ENCODE measurements at regions not wholly inside any gene's neighbourhood (a gene's known extent, or its start where the extent isn't known, plus 50 kb on each side); places are given as distances from the start of the nearest gene placed in this dataset.
"Not testable (repeated sequence)": the region's sequence is repeated elsewhere in the genome, so short reads cannot be mapped to it uniquely, and the experiment has no call there.

DNA sequence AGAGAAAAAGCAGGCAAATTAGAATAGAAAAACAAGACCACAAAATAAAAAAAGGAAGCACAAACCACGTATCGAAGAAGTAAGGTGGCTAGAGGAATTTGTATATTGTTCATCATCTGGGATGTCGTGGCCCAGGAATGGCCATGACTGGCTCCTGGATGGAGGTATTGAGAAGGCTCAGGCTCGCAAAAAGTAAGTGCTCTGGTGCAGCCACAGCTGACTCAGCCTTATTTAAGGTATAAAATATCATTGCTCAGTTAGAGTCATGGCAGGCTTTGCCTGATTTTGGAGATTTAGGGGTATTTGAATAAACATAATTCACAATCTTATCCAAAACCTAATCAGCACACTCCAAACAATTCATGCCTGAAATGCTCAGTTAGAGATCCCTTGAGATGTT, 78.4 kb upstream of the FANCL start:
- no peak for DNase-seq (ENCODE audit: low spot score in 2 of 2)
- no peak overlapping the region for H3K4me3 ChIP-seq
- H3K9me3 ChIP-seq: no peaks in the 10 kb centered on the region
- H3K36me3 ChIP-seq: no peaks in the 10 kb centered on the region
- H3K4me1 ChIP-seq: no peaks in the 10 kb centered on the region
- H3K27ac ChIP-seq: no peak overlapping the region
- H3K27me3 ChIP-seq: no peaks in the 10 kb centered on the region
- TF ChIP-seq, protein P1, sequence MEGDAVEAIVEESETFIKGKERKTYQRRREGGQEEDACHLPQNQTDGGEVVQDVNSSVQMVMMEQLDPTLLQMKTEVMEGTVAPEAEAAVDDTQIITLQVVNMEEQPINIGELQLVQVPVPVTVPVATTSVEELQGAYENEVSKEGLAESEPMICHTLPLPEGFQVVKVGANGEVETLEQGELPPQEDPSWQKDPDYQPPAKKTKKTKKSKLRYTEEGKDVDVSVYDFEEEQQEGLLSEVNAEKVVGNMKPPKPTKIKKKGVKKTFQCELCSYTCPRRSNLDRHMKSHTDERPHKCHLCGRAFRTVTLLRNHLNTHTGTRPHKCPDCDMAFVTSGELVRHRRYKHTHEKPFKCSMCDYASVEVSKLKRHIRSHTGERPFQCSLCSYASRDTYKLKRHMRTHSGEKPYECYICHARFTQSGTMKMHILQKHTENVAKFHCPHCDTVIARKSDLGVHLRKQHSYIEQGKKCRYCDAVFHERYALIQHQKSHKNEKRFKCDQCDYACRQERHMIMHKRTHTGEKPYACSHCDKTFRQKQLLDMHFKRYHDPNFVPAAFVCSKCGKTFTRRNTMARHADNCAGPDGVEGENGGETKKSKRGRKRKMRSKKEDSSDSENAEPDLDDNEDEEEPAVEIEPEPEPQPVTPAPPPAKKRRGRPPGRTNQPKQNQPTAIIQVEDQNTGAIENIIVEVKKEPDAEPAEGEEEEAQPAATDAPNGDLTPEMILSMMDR (IDR thresholded peaks at IDR 0.05): no peak
- TF ChIP-seq POLR2AphosphoS5 (IDR thresholded peaks at IDR 0.05) (no peak), EP300 (IDR thresholded peaks at IDR 0.05) (no peak), POLR2A (IDR thresholded peaks at IDR 0.05) (no peak)
- WGBS: 83% methylated on average over 4 of the region's 4 CpGs

DNA sequence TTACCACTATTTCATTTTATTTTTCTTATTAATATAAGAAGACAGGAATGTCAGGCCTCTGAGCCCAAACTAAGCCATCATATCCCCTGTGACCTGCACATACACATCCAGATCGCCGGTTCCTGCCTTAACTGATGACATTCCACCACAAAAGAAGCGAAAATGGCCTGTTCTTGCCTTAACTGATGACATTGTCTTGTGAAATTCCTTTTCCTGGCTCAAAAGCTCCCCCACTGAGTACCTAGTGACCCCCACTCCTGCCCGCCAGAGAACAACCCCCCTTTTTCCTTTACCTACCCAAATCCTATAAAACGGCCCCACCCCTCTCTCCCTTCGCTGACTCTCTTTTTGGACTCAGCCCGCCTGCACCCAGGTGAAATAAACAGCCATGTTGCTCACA, 77.8 kb upstream of the FANCL start:
- not testable (repeated sequence) for H3K4me1 ChIP-seq; H3K36me3 ChIP-seq; H3K27ac ChIP-seq; H3K4me3 ChIP-seq; DNase-seq (ENCODE audit: low spot score in 2 of 2); H3K9me3 ChIP-seq; H3K27me3 ChIP-seq
- WGBS: 78% methylated on average over 7 of the region's 7 CpGs

DNA sequence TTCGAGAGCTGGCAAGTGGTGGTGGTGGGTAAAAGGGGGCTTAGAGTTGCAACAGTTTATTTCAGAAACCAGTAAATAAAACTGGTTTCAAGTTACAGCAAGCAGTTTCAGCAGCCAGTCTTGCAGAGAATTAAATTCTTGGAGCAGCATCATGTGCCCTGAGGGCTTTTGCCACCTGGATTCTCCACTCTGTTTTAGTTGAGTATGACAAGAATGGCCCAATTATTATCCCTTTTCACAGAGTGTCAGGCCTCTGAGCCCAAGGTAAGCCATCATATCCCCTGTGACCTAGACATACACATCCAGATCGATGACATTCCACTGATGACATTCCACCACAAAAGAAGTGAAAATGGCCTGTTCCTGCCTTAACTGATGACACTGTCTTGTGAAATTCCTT, 72.8 kb upstream of the FANCL start:
- DNase-seq (ENCODE audit: low spot score in 2 of 2): no peak
- WGBS: 86% methylated on average over 2 of the region's 2 CpGs

DNA sequence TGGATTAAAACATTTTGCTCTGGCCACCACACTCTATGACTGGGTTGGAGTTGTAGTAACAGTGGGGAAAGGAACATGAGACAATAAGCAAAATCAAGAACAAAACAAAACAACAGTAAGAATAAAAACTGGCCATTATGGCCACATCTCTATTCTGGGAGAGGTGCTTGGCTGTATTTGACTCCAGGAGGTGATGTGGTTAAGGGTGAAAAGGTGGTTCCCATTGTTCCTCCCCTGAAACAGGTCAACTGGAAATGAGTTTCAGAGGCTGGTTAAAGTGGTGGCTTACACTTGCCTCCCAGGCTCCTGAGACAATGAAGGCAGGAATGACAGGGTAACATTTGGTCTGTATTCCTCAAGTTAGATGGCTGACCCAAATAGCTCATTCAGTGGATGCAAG, 67.3 kb upstream of the FANCL start:
- no peaks in the 10 kb centered on the region for H3K36me3 ChIP-seq
- no peaks in the 10 kb centered on the region for H3K9me3 ChIP-seq
- no peaks in the 10 kb centered on the region for H3K4me1 ChIP-seq
- DNase-seq (ENCODE audit: low spot score in 2 of 2): no peak
- no peak for TF ChIP-seq POLR2AphosphoS5 (IDR thresholded peaks at IDR 0.05)
- no peak for TF ChIP-seq EP300 (IDR thresholded peaks at IDR 0.05)
- TF ChIP-seq, protein P1 (IDR thresholded peaks at IDR 0.05): no peak
- no peak for TF ChIP-seq POLR2A (IDR thresholded peaks at IDR 0.05)
- no peak overlapping the region for H3K4me3 ChIP-seq
- no peaks in the 10 kb centered on the region for H3K27me3 ChIP-seq
- no peak overlapping the region for H3K27ac ChIP-seq

More for the DNA sequence above, 72.8 kb upstream of the FANCL start:
- Histone ChIP-seq H3K9me3 (no peaks in the 10 kb centered on the region), H3K4me3 (no peak overlapping the region), H3K27ac (no peak overlapping the region), H3K27me3 (no peaks in the 10 kb centered on the region), H3K4me1 (no peaks in the 10 kb centered on the region), H3K36me3 (no peaks in the 10 kb centered on the region)
- TF ChIP-seq POLR2A (IDR thresholded peaks at IDR 0.05): no peak
- TF ChIP-seq, protein P1 (IDR thresholded peaks at IDR 0.05): no peak
- TF ChIP-seq EP300 (IDR thresholded peaks at IDR 0.05): no peak

DNA sequence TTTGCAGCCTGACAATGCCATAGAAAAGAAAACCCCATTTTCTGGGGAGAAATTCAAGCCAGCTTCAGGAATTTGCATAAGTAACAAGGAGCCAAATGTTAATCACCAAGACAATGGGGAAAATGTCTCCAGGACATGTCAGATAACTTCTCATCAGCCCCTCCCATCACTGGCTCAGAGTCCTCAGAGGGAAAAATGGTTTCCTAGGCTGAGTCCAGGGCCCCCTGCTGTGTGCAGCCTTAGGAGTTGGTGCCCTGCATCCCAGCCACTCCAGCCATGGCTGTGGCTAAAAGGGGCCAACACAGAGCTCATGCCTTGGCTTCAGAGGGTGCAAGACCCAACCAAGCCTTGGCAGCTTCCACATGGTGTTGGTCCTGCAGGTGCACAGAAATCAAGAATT, 63.7 kb upstream of the FANCL start:
- no peak for DNase-seq (ENCODE audit: low spot score in 2 of 2)
- no peaks in the 10 kb centered on the region for H3K36me3 ChIP-seq
- H3K27me3 ChIP-seq: no peaks in the 10 kb centered on the region
- no peaks in the 10 kb centered on the region for H3K9me3 ChIP-seq
- H3K27ac ChIP-seq: no peak overlapping the region
- TF ChIP-seq POLR2AphosphoS5 (IDR thresholded peaks at IDR 0.05): no peak
- no peaks in the 10 kb centered on the region for H3K4me1 ChIP-seq
- no peak overlapping the region for H3K4me3 ChIP-seq

DNA sequence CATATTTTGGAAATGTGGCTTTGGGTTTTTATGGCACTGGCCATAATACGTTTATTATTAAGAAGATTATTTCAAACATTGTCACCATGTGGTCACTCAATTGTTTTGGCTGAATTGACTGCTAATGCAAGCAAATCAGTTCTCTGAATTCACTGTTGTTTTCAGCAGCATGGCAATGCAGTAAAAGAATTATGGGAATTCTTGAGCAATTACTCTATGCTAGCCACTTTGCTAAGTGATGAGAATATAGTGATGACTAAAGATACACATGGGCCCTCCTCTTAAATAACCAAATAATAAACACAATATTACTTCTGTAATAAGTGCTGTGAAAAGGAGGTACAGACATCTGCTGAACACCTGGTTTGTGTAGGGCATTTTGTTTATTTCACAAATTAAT, 58.0 kb upstream of the FANCL start:
- WGBS: 82% methylated on average over 1 of the region's 1 CpG
- DNase-seq (ENCODE audit: low spot score in 2 of 2): no peak
- TF ChIP-seq, protein P1 (IDR thresholded peaks at IDR 0.05): no peak
- TF ChIP-seq POLR2A (IDR thresholded peaks at IDR 0.05) (no peak), EP300 (IDR thresholded peaks at IDR 0.05) (no peak), POLR2AphosphoS5 (IDR thresholded peaks at IDR 0.05) (no peak)
- Histone ChIP-seq H3K4me1 (no peaks in the 10 kb centered on the region), H3K36me3 (no peaks in the 10 kb centered on the region), H3K27me3 (no peaks in the 10 kb centered on the region), H3K27ac (no peak overlapping the region), H3K9me3 (no peaks in the 10 kb centered on the region), H3K4me3 (no peak overlapping the region)
